ENCODE measurements at regions not wholly inside any gene's neighbourhood (a gene's known extent, or its start where the extent isn't known, plus 50 kb on each side); places are given as distances from the start of the nearest gene placed in this dataset.

- TF ChIP-seq CTCF (IDR thresholded peaks at IDR 0.05; ENCODE audit: borderline replicate concordance, extremely low read depth, low read length, poor library complexity, severe bottlenecking): no peak
- no peak for TF ChIP-seq EZH2 (IDR thresholded peaks at IDR 0.05; ENCODE audit: borderline replicate concordance, low read depth, low read length, severe bottlenecking)
- Histone ChIP-seq H2AFZ (ENCODE audit: low read depth, low read length) (no peak overlapping the region), H3K36me3 (ENCODE audit: insufficient read depth, low read length) (no peaks in the 10 kb centered on the region), H3K9ac (ENCODE audit: low read depth, low read length) (no peak overlapping the region), H3K79me2 (ENCODE audit: insufficient read depth, low read length) (no peaks in the 10 kb centered on the region), H3K4me2 (ENCODE audit: insufficient read depth, low read length) (no peak overlapping the region), H3K9me3 (ENCODE audit: insufficient read depth, low read length, severe bottlenecking) (no peaks in the 10 kb centered on the region), H4K20me1 (ENCODE audit: insufficient read depth, low read length) (no peaks in the 10 kb centered on the region), H3K27ac (ENCODE audit: low read length) (no peak overlapping the region), H3K4me3 (ENCODE audit: low read depth in 1 of 2, low read length in 2 of 2) (no peak overlapping the region), H3K4me1 (ENCODE audit: insufficient read depth, low read length) (peaks cover 14% of the 10 kb centered on the region), H3K27me3 (ENCODE audit: insufficient read depth, low read length, poor library complexity) (no peaks in the 10 kb centered on the region)
- no peak for ATAC-seq (ENCODE audit: insufficient read depth, low read depth)
- no peak for DNase-seq
Measured at GRCh38 chr15:96495386-96495785, 164.9 kb downstream of the NR2F2 start.

GRCh38 chr15:96497951-96498350, 167.5 kb downstream of the NR2F2 start:
- no peak overlapping the region for H3K27ac ChIP-seq (ENCODE audit: low read length)
- TF ChIP-seq CTCF (IDR thresholded peaks at IDR 0.05; ENCODE audit: borderline replicate concordance, extremely low read depth, low read length, poor library complexity, severe bottlenecking): no peak
- no peak for TF ChIP-seq EZH2 (IDR thresholded peaks at IDR 0.05; ENCODE audit: borderline replicate concordance, low read depth, low read length, severe bottlenecking)
- H3K27me3 ChIP-seq (ENCODE audit: insufficient read depth, low read length, poor library complexity): no peaks in the 10 kb centered on the region
- H3K4me1 ChIP-seq (ENCODE audit: insufficient read depth, low read length): peaks cover 14% of the 10 kb centered on the region
- H2AFZ ChIP-seq (ENCODE audit: low read depth, low read length): no peak overlapping the region
- H3K4me3 ChIP-seq (ENCODE audit: low read depth in 1 of 2, low read length in 2 of 2): no peak overlapping the region
- no peak overlapping the region for H3K4me2 ChIP-seq (ENCODE audit: insufficient read depth, low read length)
- ATAC-seq (ENCODE audit: insufficient read depth, low read depth) (no peak), DNase-seq (no peak)
- no peaks in the 10 kb centered on the region for H4K20me1 ChIP-seq (ENCODE audit: insufficient read depth, low read length)
- H3K79me2 ChIP-seq (ENCODE audit: insufficient read depth, low read length): no peaks in the 10 kb centered on the region
- H3K36me3 ChIP-seq (ENCODE audit: insufficient read depth, low read length): no peaks in the 10 kb centered on the region
- no peaks in the 10 kb centered on the region for H3K9me3 ChIP-seq (ENCODE audit: insufficient read depth, low read length, severe bottlenecking)
- no peak overlapping the region for H3K9ac ChIP-seq (ENCODE audit: low read depth, low read length)

- Histone ChIP-seq H3K4me1 (ENCODE audit: insufficient read depth, low read length) (no peaks in the 10 kb centered on the region), H3K79me2 (ENCODE audit: insufficient read depth, low read length) (no peaks in the 10 kb centered on the region), H3K9me3 (ENCODE audit: insufficient read depth, low read length, severe bottlenecking) (no peaks in the 10 kb centered on the region), H3K4me2 (ENCODE audit: insufficient read depth, low read length) (no peak overlapping the region), H4K20me1 (ENCODE audit: insufficient read depth, low read length) (no peaks in the 10 kb centered on the region), H3K9ac (ENCODE audit: low read depth, low read length) (no peak overlapping the region), H3K27ac (ENCODE audit: low read length) (no peak overlapping the region), H3K4me3 (ENCODE audit: low read depth in 1 of 2, low read length in 2 of 2) (no peak overlapping the region), H3K36me3 (ENCODE audit: insufficient read depth, low read length) (no peaks in the 10 kb centered on the region), H2AFZ (ENCODE audit: low read depth, low read length) (no peak overlapping the region), H3K27me3 (ENCODE audit: insufficient read depth, low read length, poor library complexity) (no peaks in the 10 kb centered on the region)
- TF ChIP-seq CTCF (IDR thresholded peaks at IDR 0.05; ENCODE audit: borderline replicate concordance, extremely low read depth, low read length, poor library complexity, severe bottlenecking): no peak
- TF ChIP-seq EZH2 (IDR thresholded peaks at IDR 0.05; ENCODE audit: borderline replicate concordance, low read depth, low read length, severe bottlenecking): no peak
- no peak for ATAC-seq (ENCODE audit: insufficient read depth, low read depth)
- no peak for DNase-seq
Measured at GRCh38 chr15:96500508-96500907, 170.0 kb downstream of the NR2F2 start.

DNA sequence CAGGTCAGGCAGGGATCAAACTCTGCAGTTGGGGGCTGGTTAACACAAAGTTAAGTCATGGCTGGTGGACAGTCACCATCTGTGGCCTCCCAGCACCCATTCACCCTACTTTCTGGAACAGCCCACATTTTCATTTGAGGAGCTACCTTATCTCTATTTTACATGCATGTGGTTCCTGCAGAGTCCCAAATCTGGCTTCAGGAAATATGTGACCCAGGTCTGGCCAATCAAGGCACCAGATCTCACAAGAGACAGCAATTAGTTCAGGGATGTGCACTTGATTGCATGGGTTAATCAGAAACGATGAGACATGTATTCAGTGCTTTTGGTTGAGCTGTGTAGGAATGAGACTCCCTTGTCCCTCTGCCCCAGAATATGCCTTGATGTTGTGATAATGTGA, 170.9 kb downstream of the NR2F2 start:
- H2AFZ ChIP-seq (ENCODE audit: low read depth, low read length): no peak overlapping the region
- H3K36me3 ChIP-seq (ENCODE audit: insufficient read depth, low read length): no peaks in the 10 kb centered on the region
- no peak for ATAC-seq (ENCODE audit: insufficient read depth, low read depth)
- TF ChIP-seq EZH2 (IDR thresholded peaks at IDR 0.05; ENCODE audit: borderline replicate concordance, low read depth, low read length, severe bottlenecking) (no peak), CTCF (IDR thresholded peaks at IDR 0.05; ENCODE audit: borderline replicate concordance, extremely low read depth, low read length, poor library complexity, severe bottlenecking) (no peak)
- no peaks in the 10 kb centered on the region for H3K4me1 ChIP-seq (ENCODE audit: insufficient read depth, low read length)
- H3K9me3 ChIP-seq (ENCODE audit: insufficient read depth, low read length, severe bottlenecking): no peaks in the 10 kb centered on the region
- H3K27ac ChIP-seq (ENCODE audit: low read length): no peak overlapping the region
- H3K79me2 ChIP-seq (ENCODE audit: insufficient read depth, low read length): no peaks in the 10 kb centered on the region
- H3K4me3 ChIP-seq (ENCODE audit: low read depth in 1 of 2, low read length in 2 of 2): no peak overlapping the region
- no peak for DNase-seq
- no peaks in the 10 kb centered on the region for H4K20me1 ChIP-seq (ENCODE audit: insufficient read depth, low read length)
- no peak overlapping the region for H3K4me2 ChIP-seq (ENCODE audit: insufficient read depth, low read length)
- no peak overlapping the region for H3K9ac ChIP-seq (ENCODE audit: low read depth, low read length)
- no peaks in the 10 kb centered on the region for H3K27me3 ChIP-seq (ENCODE audit: insufficient read depth, low read length, poor library complexity)
